IPS-18c (cell line): ENCODE measurements at regions not wholly inside any gene's neighbourhood (a gene's known extent, or its start where the extent isn't known, plus 50 kb on each side); places are given as distances from the start of the nearest gene placed in this dataset.

Experiments
- H3K4me3 ChIP-seq: 2 replicates; pipeline ENCODE4 v1.7.0; 2013; ENCODE audit warnings: low read depth, mild to moderate bottlenecking, low read length, moderate library complexity; ENCODE audit not compliant: insufficient read depth
- H3K9me3 ChIP-seq: one replicate; pipeline ENCODE4 v1.6.1; 2013; ENCODE audit warnings: mild to moderate bottlenecking, low read length, moderate library complexity; ENCODE audit not compliant: control insufficient read depth, insufficient read depth

DNA sequence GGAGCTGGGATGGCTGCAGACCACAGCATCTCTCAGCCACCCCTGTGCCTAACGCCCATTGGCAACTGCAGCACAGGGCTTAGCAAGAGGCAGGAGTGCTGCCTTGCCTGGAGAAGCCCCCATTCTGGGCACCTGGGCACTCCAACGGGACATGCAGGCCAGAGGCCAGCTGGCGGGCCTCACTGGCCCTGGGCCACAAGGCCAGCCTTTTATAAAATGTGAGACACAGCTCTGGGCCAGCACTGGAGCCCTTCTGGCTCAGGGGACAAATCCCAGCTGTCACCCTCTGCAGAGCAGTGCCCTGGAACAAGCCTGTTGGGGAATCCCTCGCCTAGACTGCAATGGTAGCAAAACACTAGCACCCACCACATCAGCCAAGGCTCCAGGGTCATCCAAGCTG, 171.8 kb downstream of the WSCD1 start:
- no peaks in the 10 kb centered on the region for H3K9me3 ChIP-seq
- 0 out of 2 replicates have a peak overlapping the region, but pooled peaks have one; percentile 5 for H3K4me3 ChIP-seq

DNA sequence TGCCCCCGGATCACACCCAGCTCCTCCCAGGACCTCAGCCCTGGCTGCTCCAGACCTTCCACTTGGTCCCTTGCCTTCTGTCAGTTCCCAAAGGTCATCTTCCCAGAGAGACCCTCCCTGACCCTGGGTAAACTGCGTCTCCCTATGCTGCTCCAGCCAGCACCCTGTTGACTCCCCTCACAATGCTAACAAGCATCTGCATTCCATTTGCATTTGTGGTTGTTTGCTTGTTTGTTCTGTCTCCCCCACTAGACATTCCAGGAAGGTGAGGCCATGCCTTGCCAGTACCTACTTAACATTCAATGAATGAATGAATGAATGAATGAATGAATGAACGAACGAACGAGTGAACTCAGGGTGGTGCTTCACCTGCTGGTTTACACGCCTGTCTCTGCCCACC, 171.2 kb downstream of the WSCD1 start:
- Histone ChIP-seq H3K4me3 (0 out of 2 replicates have a peak overlapping the region, but pooled peaks have one; percentile 5), H3K9me3 (no peaks in the 10 kb centered on the region)

DNA sequence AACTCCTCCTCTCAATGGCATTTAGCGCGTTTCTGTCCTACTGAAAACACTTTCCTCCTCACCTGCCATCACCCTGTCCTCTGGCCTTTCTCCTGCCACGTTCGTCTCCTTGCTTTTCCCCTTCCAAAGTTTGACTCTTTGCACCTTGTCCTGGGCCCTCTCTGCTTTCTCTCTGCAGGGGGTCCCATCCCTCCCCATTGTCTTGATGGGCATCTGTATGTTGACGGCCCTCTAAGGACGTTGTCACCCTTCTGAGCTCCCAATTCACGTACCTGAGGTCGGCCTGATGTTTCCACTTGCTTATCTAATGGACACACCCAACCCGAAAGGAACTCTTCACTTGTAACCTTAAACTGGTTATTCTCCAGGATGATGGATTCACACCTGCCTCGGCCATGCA, 170.4 kb downstream of the WSCD1 start:
- H3K9me3 ChIP-seq = no peaks in the 10 kb centered on the region
- H3K4me3 ChIP-seq = no peak overlapping the region

DNA sequence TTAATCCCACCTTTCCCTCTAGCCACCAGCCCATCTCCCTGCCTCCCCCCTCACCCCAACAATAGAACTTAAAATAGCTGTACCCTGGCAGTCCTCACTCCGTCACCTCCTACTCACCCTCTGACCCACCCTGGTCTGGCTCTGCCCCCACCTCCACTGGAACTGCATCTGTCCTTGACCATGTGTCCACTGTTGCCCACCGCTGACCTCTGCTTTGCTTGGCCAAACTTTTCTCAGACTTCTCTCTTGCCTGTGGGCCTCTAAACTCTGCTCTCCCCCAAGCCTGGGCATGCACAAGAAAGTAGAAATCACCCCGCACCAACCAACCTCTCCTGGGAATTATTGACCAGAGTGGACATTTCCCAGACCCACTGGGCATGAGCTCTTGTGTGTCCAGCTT, 169.8 kb downstream of the WSCD1 start:
- Histone ChIP-seq H3K4me3 (no peak overlapping the region), H3K9me3 (no peaks in the 10 kb centered on the region)

DNA sequence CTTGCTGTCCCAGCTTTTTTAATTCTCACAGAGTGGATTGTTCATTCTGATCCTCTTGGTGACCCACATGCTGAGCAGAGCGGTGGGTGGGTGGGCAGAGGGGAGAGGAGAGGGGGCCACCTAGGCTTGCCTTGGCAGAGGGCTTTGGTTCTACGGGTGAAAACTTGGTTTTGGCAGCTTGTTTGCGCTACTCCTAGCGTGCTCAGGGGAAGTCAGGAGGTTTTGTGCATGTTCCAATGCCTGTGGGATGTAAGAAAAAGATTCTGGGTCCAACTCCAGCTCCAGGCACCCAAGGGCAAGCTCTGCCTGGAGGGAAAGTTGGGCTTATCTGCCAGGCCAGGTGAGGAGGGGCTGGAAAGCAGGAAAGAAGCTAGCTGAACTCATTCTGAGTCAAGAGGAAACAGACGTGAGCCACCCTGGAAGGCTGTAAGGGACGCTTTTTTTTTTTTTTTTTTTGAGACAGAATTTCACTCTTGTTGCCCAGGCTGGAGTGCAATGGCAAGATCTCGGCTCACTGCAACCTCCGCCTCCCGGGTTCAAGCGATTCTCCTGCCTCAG, 169.1 kb downstream of the WSCD1 start:
- Histone ChIP-seq H3K4me3 (no peak overlapping the region), H3K9me3 (no peaks in the 10 kb centered on the region)

DNA sequence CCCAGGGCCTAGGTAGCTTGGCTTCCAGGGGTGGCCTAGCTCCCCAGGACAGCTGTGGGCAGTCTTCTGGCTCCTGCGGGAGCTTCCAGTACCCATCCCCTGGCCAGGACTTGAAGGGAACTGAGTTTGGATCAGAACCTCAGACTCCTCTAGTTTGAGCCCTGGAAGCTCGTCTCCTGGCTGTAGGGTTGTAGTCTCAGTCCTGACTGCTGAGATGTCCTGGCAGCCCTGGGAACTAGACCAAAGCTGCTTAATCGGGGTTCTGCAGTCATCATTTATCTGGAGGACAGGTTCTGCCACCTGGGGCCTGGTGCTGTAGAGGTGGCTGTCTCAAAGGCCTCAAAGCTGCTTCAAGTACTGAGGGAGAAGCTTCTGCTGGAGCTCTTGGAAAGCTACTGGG, 163.7 kb downstream of the WSCD1 start:
- Histone ChIP-seq H3K9me3 (no peaks in the 10 kb centered on the region), H3K4me3 (no peak overlapping the region)

DNA sequence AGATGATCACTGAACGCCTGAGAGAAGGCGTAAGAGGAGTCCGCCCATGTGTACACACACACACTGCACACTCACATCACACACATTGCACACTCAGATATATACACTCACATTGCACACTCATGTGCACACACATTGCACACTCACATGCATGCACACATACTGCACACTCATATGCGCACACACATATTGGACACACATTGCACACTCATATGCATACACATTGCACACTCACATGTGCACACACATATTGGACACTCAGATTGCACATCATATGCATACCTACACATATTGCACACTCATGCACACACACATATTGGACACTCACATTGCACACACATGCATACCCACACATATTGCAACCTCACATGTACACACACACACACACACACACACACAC, 163.2 kb downstream of the WSCD1 start:
- no peaks in the 10 kb centered on the region for H3K9me3 ChIP-seq
- no peak overlapping the region for H3K4me3 ChIP-seq

DNA sequence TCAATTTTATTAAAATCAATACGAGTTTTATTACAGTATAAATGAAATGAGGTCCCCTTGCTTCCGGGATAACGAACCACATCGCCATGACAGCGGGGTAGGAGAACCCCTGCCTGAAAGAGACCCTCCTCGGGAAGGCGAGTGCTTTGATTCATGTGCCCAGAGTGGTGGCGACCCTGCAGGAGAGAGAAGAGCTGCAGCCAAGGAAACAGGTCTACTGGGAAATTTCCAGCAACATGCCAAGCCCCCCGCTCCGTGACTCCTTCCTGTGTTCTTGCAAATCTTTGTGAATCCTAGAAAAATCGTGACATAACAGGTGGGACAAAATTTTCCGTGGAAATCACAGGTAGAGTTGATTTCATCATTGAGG, 162.5 kb downstream of the WSCD1 start:
- Histone ChIP-seq H3K9me3 (no peaks in the 10 kb centered on the region), H3K4me3 (no peak overlapping the region)

DNA sequence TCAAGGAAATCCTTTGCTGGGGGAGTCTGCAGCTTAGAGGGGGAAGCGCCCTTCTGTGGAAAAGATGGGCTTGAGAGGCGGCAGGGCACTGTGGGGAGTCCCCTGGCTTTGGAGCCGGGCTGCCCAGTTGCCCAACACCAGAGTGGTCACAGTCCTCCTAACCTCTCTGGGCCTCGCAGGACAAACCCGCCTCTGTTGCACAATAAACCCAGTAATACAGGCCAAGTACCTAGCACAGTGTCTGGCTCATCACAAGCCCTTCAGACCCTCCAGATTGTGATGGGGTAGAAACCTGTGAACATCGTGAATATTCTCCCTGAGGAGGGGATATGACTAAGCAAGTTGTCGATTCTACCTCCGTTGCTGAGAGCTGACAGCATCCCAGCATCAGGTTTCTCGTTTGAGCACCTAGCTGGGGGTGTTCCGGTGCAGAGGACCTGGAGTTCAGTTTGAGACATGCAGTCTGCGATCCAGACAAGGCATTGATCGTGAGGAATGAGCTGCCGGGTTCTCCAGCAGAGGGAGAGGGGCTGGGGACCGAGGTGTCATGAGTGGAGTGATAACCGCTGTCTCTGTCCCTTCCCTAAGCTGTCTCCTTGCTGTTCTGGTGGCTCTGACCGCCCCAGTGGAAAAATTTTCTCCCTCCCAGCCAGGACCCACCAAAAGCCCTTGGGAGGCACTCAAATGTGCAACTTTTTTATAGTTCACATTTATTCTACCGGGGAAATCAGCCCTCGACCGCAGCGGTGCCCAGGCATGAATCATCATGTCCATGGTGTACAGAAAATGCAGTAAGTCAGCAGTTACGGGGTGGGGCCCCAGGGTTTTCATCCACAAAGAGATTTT, 161.9 kb downstream of the WSCD1 start:
- Histone ChIP-seq H3K4me3 (no peak overlapping the region), H3K9me3 (no peaks in the 10 kb centered on the region)

DNA sequence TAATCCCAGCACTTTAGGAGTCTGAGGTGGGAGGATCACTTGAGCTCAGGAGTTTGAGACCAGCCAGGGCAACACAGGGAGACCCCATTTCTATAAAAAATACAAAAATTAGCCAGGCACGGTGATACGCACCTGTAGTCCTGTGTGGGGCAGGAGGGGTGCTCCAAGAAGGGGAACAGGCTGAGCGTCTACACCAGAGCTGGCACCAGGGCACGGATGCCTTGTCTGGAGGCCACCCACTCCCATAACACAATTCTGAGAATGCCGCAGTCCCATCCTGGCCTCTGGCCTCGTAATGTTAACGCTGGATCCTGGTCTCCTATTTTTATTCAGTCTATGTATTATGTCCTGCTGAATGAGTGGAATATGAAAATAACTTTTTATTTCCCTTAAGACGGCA, 161.3 kb downstream of the WSCD1 start:
- Histone ChIP-seq H3K9me3 (no peaks in the 10 kb centered on the region), H3K4me3 (no peak overlapping the region)

DNA sequence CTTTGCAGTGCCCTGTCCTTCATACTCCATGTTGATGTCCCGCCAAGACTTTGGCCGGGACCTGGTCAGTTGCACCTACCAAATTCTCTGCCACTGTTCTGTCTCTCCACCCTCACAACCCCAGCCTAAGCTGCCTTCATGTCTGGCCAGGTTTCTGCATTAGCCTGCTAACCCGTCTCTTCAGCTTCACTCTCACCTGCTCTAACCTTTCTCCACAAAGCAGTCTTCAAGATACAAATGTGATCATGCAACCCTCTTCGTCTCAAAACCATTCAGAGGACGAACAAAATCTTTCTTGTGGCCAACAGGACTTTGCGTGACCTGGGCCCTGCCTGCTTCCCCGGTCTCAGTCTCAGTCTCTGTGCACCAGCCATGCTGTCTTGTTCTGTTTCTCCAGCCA, 148.2 kb downstream of the WSCD1 start:
- Histone ChIP-seq H3K9me3 (no peaks in the 10 kb centered on the region), H3K4me3 (no peak overlapping the region)

DNA sequence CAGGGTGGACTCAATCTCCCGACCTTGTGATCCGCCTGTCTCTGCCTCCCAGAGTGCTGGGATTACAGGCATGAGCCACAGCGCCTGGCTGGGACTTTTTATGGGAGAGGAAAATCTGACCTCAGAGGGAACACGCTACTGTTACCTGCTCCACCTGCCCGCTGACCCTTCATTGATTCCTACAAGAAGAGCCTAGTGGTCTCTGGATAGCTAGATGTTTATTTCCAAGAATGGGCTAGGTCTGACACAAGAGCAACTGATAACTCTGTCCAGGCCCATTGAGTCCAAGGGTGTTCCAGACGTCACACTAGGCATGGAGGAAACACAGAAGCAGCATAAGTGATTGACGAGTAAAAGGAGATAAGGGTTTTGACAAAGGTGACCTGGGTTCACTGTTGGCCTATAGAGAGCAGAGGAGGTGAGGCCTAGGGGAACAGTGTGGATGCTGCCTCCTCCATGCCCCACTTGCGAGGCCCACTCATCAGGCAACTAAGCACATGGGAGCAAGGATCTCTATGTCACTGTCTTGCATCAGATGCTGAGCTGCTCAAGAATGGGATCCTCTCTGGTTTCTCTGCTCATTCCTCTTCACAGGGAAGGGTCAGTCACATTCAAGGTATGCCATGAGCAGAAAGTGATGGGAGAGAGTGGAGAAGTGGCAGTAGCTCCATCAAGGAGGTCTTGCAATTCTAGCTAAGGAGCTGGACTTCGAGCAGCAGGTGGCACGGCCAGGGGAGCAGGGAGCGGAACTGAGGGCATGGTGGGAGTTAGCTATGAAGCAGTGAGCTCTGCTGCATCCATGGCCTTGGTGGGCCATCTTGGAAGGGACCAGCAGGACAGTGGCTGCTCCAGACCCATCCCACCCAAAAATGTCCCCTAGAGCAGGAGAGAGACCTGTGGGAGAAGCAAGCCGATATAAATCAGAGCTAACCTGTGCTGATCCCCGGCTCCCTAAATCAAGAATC, 145.2 kb downstream of the WSCD1 start:
- H3K9me3 ChIP-seq = no peaks in the 10 kb centered on the region

DNA sequence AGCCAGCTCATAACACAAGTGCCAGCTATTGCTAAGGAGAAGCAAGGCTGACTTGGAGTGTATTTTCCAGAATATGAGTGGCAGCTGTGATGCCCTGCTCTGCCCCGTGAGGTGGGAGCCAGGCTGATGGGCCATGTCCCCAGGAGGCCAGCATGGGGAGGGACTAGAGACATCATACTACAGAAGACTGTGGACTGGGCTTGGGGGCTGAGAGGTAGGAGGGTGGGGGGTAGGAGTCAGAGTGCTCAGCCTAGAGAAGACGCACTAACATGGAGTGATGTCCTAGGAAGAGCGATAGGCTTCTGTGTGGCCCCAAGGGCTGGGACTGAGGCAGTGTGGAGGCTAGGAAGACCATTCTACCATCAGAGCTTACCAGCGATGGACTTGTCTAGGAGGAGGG, 143.7 kb downstream of the WSCD1 start:
- no peaks in the 10 kb centered on the region for H3K9me3 ChIP-seq
- H3K4me3 ChIP-seq = no peak overlapping the region

More for the DNA sequence above, 145.2 kb downstream of the WSCD1 start:
- no peak overlapping the region for H3K4me3 ChIP-seq

DNA sequence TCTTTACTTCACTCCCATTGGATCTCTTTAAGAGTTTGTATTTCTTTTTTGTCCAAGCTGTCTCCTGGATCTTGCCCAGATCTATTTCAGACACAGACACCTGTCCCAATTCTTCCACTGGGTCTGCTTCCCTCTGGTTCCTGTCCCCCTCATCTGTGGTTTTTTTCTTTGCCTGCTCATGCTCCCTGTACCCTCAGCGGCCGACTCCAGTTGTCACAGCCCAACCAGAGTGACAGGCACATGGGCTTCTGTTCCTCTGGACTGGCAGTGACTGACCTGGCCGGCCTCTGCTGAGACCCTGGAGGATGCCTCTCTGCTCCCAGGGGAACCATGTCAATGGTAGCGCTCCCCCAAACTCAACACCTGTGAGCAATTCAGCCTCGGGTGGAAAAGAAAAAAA, 142.6 kb downstream of the WSCD1 start:
- Histone ChIP-seq H3K9me3 (no peaks in the 10 kb centered on the region), H3K4me3 (no peak overlapping the region)

DNA sequence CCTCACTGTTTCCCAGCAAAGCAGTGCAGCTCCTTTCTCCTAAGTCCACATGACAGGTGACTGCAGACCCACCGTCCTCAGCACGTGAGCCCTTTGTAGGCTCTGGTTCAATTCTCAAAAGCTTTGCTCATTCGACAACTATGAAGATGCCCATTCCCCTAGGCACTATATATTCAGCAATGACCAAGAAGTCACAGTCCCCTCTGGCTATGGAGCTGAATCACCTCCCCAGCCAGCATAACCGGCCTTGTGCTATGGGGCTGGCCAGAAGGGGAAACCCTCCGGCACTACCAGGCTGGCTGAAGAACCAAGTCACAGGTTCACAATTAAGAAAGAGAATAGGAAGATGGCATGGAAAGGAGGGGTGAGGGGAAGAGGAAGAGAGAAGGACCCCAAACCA, 139.7 kb downstream of the WSCD1 start:
- H3K4me3 ChIP-seq = no peak overlapping the region

DNA sequence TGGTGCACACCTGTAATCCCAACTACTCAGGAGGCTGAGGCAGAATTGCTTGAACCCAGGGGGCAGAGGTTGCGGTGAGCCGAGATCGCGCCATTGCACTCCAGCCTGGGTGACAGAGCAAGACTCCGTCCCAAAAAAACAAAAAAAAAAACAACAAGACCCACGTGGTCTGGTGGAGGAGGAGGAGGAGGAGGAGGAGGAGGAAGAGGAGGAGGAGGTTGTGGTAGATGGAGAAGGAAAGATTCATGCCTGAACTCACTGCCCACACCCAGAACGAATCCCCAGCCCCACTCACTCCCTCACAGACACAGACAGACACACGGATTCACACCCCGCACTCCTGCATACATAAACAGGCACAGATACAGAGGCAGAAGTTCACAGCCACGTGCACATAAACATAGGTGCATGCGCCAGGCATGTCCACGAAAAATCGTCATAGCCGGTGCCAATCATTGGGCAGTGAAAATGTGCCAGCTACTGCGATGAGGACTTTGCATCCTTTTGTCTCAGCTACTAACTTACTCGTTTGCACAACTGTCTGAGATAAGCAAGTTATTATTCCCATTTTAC, 138.5 kb downstream of the WSCD1 start:
- Histone ChIP-seq H3K9me3 (no peaks in the 10 kb centered on the region), H3K4me3 (no peak overlapping the region)

More for the DNA sequence above, 139.7 kb downstream of the WSCD1 start:
- H3K9me3 ChIP-seq = no peaks in the 10 kb centered on the region

DNA sequence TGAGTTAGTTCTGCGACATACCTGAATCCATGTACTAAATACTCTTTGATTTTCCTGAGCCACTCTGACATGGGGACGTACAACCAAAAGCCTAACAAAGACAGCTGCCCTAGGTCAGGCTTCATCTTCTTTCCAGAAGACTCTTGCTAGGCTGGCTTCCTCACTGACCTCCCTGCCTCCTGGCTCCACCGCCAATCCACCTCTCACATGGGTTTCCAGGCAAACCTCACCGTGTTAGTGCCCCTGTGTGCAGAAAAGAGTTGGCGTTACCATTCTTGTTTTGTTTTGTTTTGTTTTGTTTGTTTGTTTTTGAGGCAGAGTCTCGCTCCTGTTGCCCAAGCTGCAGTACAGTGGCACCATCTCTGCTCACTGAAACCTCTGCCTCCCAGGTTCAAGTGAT, 135.3 kb downstream of the WSCD1 start:
- Histone ChIP-seq H3K9me3 (no peaks in the 10 kb centered on the region), H3K4me3 (no peak overlapping the region)
